Adipocyte (in vitro differentiated cells): ENCODE measurements at regions not wholly inside any gene's neighbourhood (a gene's known extent, or its start where the extent isn't known, plus 50 kb on each side); places are given as distances from the start of the nearest gene placed in this dataset.
A peak's percentile ranks its signal among the peaks of the same experiment; 100 is the strongest.

ENCODE experiments used
- DNase-seq: peaks from one replicate; pipeline ENCODE4 v3.0.0-alpha.2; 2015; ENCODE audit warnings: low read depth
- H3K27me3 ChIP-seq: replicated peaks from 2 replicates; pipeline ENCODE4 v1.7.0; 2013; ENCODE audit warnings: mild to moderate bottlenecking, low read length, moderate library complexity; ENCODE audit not compliant: control insufficient read depth, insufficient read depth
- H3K36me3 ChIP-seq: 2 replicates; pipeline ENCODE4 v1.7.0; 2013; ENCODE audit warnings: low read length, mild to moderate bottlenecking, moderate library complexity; ENCODE audit not compliant: control insufficient read depth, insufficient read depth, severe bottlenecking
- H3K4me1 ChIP-seq: 2 replicates; pipeline ENCODE4 v1.7.0; 2013; ENCODE audit warnings: mild to moderate bottlenecking, low read length, moderate library complexity; ENCODE audit not compliant: control insufficient read depth, insufficient read depth
- H3K4me3 ChIP-seq: 2 replicates; pipeline ENCODE4 v1.7.0; 2013; ENCODE audit warnings: mild to moderate bottlenecking, low read length, moderate library complexity
- H3K9ac ChIP-seq: 2 replicates; pipeline ENCODE4 v1.7.0; 2013; ENCODE audit warnings: mild to moderate bottlenecking, low read length, moderate library complexity
- H3K9me3 ChIP-seq: 2 replicates; pipeline ENCODE4 v1.7.0; 2013; ENCODE audit warnings: mild to moderate bottlenecking, low read length, moderate library complexity; ENCODE audit not compliant: control insufficient read depth

DNA sequence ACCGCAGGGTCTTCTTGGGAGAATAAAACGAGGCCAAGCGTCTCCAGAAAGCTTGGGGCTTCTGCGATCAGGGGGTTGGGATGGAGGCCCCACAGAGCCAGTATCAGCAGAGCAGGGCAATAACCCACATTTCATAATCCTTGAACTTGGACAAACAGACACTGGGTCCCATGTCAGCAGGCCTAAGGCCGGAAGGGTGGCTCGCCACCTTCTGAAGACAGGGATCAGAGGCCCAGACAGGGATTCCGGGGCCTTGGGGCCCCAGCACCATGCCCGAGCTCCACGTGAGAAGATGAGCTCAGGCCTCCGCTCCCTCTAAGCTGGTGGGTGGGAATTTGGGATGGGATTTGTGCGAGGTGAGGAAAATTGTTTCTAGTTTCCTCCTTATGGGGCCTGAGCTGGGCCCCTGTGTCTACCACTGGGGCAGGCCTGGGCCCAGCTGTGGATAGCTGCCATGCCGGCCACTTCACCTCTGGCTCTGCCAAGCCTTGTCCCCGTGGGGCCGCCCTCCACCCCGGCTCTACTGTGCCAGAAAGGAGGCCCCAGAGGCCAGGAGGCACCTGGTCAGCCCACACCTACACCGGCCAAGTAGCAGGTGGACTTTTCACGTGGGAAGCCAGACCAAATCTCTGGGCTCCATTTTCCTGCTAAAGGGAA lies 67.2 kb upstream of the DLK1 start:
- no peaks in the 10 kb centered on the region for H3K36me3 ChIP-seq
- DNase-seq, result no peak
- no peak overlapping the region for H3K4me3 ChIP-seq
- H3K4me1 ChIP-seq, result no peaks in the 10 kb centered on the region
- no peaks in the 10 kb centered on the region for H3K9me3 ChIP-seq
- peaks cover 27% of the 10 kb centered on the region for H3K27me3 ChIP-seq
- H3K9ac ChIP-seq, result no peak overlapping the region

DNA sequence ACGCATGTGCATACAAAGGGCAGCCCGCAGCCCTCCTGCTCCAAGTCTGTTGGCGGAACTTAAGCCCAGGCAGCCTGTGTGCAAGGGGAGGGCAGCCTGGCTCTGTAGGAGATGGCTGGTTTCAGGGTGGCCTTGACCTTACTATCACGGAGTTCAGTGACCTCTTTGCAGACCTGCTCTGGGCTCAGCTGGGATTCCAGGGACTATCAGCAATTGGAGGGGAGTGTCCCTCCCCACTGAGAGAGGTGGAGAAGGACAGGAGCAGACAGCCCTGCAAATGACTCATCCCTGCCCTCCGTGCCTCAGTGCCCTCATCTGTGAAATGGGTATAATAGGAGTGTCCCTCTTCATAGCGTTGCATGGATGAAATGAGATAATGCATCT lies 66.2 kb upstream of the DLK1 start:
- Histone ChIP-seq H3K36me3 (no peaks in the 10 kb centered on the region), H3K9ac (no peak overlapping the region), H3K27me3 (peaks cover 25% of the 10 kb centered on the region), H3K4me3 (no peak overlapping the region), H3K4me1 (peaks cover 9% of the 10 kb centered on the region), H3K9me3 (no peaks in the 10 kb centered on the region)
- no peak for DNase-seq

DNA sequence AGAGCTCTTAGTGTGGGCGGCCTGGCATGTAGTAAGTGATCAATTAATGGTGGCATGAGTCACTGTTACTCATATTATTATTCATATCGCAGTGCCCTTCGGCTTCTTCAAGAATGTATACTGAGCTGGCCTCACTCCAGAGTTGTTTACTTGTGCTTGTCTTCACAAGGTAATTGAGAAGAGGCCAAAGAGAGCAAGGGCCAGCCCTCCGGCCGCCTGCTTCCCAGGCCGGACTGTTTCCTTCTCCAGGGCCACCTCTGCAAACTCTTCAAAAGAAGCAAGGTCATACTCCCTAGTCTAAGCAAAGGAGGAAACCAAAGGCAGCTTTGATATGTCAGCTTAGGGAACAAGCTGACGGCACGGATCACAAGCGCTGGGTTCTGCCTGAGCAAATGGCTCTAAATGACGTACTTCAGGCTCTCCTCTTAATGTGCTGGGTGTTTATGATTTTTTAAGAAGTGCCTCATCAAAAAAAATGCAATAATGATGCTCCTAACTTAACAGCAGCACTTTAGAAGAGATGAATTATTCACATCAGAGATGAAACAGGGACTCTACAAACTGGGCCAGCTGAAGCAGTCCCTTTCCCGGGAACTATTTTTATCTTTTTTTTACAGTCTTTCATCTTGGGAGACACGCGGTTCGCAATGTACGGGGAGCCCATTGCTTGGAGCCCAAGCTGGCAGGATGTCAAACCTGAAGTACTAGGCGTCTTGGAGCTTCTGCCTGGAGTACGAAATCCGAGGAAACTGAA lies 65.6 kb upstream of the DLK1 start:
- Histone ChIP-seq H3K36me3 (no peaks in the 10 kb centered on the region), H3K9ac (no peak overlapping the region), H3K4me3 (no peak overlapping the region), H3K27me3 (peaks cover 20% of the 10 kb centered on the region), H3K9me3 (no peaks in the 10 kb centered on the region), H3K4me1 (peaks cover 14% of the 10 kb centered on the region)
- DNase-seq, result no peak

DNA sequence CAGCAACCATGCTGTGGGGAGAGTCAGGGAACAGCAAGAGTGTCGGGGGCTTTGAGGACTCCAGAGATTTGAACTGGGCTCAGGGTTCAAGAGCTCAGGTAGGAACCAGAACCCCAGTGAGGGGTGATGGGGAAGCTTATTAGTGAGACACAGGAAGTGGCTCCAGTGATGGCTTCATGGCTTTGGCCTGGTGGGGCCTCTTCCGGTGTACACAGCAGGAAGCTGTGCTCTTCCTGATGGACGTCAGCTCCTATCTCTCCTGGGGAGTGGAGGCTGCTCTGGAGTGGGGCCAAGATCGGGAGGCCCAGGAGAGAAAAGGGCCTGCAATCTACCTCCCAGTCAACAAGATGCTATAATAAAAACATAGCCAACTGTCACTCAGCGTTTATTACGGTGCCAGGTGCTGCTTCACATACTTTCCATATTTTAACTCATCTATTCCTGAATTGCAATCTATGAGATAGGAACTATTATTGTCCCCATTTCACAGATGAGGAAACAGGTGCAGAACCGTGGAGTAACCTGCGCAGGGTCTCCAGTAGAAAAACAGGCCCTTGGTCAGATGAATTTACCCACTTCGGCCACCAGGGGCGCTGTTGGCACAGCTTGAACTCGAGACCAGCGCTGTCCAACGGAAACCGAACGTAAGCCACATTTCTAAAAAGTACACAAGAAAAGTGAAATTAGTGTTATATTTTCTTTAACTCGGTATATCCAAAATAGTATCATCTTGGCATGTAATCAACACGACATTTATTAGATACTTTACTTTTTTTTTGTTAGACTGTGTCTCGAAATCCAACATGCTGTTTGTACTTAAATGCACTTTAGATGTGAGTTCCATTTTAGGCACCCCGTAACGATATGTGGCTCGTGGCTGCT lies 63.6 kb upstream of the DLK1 start:
- H3K4me3 ChIP-seq, result no peak overlapping the region
- H3K27me3 ChIP-seq, result no peaks in the 10 kb centered on the region
- peak; percentile 84 for DNase-seq
- H3K9ac ChIP-seq, result no peak overlapping the region
- H3K36me3 ChIP-seq, result no peaks in the 10 kb centered on the region
- H3K4me1 ChIP-seq, result peaks cover 14% of the 10 kb centered on the region
- no peaks in the 10 kb centered on the region for H3K9me3 ChIP-seq

DNA sequence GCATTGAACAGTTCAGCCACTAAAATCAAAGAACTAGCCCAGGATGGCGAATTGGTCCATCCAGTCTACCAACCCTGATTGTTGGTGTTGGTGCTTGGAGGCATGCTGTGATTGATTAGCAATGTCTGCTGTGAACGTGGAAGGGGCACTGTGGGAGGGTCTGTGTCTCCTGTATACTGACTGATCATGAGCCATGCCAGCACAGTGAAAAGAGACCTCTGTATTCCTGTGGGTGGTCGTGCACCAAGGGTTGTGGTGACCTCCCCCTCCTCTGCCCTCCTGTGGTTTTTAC lies 63.0 kb upstream of the DLK1 start:
- DNase-seq, result no peak
- no peak overlapping the region for H3K4me3 ChIP-seq
- no peaks in the 10 kb centered on the region for H3K27me3 ChIP-seq
- H3K4me1 ChIP-seq, result peaks cover 14% of the 10 kb centered on the region
- H3K9ac ChIP-seq, result no peak overlapping the region
- H3K9me3 ChIP-seq, result no peaks in the 10 kb centered on the region
- H3K36me3 ChIP-seq, result no peaks in the 10 kb centered on the region

DNA sequence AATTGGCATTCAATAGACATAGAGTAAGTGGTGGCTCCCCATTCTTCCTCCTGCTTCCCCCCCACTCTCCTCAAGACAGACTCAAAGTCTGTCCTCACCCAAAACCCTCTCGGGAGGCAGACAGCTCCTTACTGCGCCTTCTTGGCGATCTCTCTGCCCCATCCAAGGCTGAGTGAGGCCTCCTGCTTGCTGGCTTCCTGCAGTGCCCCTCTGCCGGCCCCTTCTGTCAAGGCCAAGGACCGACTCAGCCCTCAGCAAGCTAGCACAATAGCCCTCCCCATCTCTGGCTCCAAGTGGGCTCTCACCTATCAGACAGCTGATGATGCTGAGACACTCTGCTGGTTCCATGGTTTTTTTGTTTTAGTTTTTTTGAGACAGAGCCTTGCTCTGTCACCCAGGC lies 62.5 kb upstream of the DLK1 start:
- no peak overlapping the region for H3K9ac ChIP-seq
- no peak overlapping the region for H3K4me3 ChIP-seq
- no peaks in the 10 kb centered on the region for H3K36me3 ChIP-seq
- DNase-seq, result no peak
- H3K9me3 ChIP-seq, result no peaks in the 10 kb centered on the region
- H3K4me1 ChIP-seq, result peaks cover 14% of the 10 kb centered on the region
- peaks cover 2% of the 10 kb centered on the region for H3K27me3 ChIP-seq

DNA sequence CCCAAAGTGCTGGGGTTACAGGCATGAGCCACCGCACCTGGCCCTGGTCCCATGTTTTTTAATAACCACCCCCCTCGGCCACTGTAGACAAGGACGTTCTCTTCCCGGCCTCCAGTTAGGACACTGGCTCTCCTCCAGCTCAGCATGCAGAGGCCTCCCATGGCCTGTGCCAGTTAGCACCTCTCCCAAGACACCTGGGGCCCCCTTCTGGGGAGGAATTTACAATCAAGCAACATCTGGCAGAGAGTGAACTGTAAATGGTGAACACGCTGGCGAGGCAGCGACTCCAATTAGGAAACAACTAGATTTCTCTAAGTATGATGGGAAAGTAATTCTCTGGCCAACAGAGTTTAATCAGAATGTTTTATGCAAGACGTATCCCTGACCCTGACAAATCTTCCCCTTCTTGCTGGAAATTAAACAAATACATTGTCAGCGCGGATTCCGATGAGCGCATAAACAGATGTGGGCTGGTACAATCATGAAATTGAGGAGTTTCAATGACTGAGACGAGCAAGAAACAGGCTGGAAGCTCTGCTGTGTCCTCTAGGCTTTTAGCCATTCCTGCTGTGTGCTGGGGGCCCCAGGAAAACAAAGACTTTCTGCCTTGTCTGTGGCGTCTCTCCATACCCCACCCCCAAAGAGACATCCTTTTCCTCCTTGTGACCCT lies 61.7 kb upstream of the DLK1 start:
- H3K27me3 ChIP-seq, result peaks cover 8% of the 10 kb centered on the region
- peaks cover 14% of the 10 kb centered on the region for H3K4me1 ChIP-seq
- no peak for DNase-seq

DNA sequence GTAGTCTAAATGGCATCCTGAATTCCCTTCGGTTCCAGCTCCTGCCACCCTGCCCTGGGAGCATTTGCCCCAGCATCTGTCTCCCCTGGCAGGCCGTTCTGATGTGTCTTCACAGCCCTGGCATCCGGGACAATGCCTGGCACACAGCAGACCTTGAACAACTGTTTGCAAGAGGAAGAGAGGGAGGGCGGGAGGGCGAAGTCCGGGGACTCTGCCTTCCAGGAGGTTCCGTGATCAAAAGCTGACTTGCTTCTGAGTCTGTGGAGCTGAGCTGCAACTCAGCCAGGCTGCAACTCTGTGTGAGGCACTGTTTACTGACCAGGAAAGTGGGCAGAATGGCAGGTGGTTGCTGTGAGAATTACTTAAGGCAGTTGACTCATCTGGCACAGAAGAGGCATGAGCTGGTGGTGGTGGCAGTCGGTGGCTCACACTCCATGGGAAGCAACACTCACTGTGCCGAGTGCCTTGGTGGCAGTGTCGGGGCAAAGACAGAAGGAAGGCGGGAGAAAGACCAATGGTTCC lies 61.1 kb upstream of the DLK1 start:
- DNase-seq, result peak; percentile 9
- Histone ChIP-seq H3K4me1 (peaks cover 14% of the 10 kb centered on the region), H3K27me3 (peaks cover 11% of the 10 kb centered on the region), H3K4me3 (peak overlapping the region; percentile 51), H3K9me3 (no peaks in the 10 kb centered on the region), H3K9ac (peak overlapping the region; percentile 52), H3K36me3 (no peaks in the 10 kb centered on the region)

More for the DNA sequence above, 61.7 kb upstream of the DLK1 start:
- H3K36me3 ChIP-seq, result no peaks in the 10 kb centered on the region
- no peaks in the 10 kb centered on the region for H3K9me3 ChIP-seq
- H3K9ac ChIP-seq, result peak overlapping the region; percentile 52
- peak overlapping the region; percentile 51 for H3K4me3 ChIP-seq

DNA sequence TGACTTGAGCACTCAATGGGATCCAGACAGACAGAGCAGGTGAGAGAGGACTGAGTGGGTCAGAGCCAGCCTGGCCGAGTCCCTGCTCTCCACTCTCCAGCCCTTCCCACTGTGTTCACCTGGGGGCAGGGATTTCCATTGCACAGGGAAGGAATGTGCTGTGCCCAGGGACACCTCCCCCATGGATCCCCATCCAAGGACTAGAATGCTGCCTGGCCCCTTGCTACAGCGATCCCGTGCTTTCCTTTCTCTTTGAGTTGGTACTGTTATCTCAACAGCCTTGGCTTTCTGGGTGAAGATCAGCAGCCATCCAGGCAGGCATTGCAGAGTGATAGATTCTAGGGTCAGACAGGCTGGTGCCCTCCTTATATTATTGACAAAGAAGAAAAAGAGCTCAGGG lies 60.3 kb upstream of the DLK1 start:
- no peaks in the 10 kb centered on the region for H3K36me3 ChIP-seq
- H3K4me3 ChIP-seq, result no peak overlapping the region
- H3K9ac ChIP-seq, result no peak overlapping the region
- no peak for DNase-seq
- H3K27me3 ChIP-seq, result peaks cover 11% of the 10 kb centered on the region
- no peaks in the 10 kb centered on the region for H3K9me3 ChIP-seq
- H3K4me1 ChIP-seq, result peaks cover 14% of the 10 kb centered on the region

DNA sequence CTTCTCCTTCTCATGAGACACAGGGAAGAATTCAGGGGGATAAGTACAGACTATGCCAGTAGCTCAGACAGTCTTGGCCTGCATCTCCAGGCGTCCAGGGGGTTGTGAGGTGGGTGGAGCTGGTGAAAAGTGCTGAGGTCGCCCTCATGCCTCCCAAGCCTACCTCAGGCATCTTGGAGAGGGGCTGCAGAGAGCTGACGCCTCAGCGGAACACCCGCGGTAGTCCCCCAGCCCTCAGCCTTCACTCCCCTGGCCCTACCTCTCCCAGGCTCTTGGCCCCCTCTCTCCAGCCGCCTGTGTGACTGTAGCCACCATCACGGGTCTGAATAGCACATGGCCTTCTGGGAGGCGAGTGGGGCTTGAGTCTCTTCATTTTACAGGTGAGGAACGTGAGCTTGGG lies 59.8 kb upstream of the DLK1 start:
- no peak overlapping the region for H3K9ac ChIP-seq
- no peaks in the 10 kb centered on the region for H3K9me3 ChIP-seq
- no peak overlapping the region for H3K4me3 ChIP-seq
- peaks cover 15% of the 10 kb centered on the region for H3K27me3 ChIP-seq
- H3K4me1 ChIP-seq, result peaks cover 14% of the 10 kb centered on the region
- H3K36me3 ChIP-seq, result no peaks in the 10 kb centered on the region
- DNase-seq, result no peak

DNA sequence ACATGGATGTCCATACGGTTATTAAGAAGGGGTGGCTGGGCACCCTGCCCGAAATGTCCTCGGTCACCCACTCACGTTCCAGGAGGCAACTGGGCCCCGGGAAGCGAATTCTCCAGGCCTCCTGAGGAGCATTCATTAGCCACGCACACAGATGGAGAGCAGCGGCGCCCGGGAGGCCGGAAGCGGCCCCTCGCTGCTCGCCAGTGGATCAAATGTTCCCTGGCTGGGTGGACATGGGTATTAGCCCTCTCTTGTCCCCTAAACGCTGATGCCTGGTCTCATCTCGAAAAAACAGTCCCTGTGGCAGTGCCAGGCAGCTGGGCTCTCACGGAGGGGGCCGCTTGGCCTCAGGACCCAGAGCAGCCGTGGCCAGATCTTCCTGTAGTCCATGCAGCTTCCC lies 59.0 kb upstream of the DLK1 start:
- H3K4me3 ChIP-seq, result no peak overlapping the region
- DNase-seq, result no peak
- no peaks in the 10 kb centered on the region for H3K36me3 ChIP-seq
- H3K27me3 ChIP-seq, result peaks cover 21% of the 10 kb centered on the region
- no peaks in the 10 kb centered on the region for H3K9me3 ChIP-seq
- H3K9ac ChIP-seq, result no peak overlapping the region
- peaks cover 14% of the 10 kb centered on the region for H3K4me1 ChIP-seq
